K562 (cell line): ENCODE measurements at regions not wholly inside any gene's neighbourhood (a gene's known extent, or its start where the extent isn't known, plus 50 kb on each side); places are given as distances from the start of the nearest gene placed in this dataset.

ENCODE experiments used
- ATAC-seq: fragments of 200-7000 bp; cut with Tn5 transposase; 3 replicates; pipeline ENCODE4 v1.9.1; 2020; ENCODE audit warnings: moderate library complexity
- BruUV-seq: library from RNA; stranded (reverse); fragments of 400-500 nt; replicated peaks from 2 replicates; lab custom pipeline; 2021; lab: Mats Ljungman, UMichigan
- CTCF ChIA-PET: fragments of 300-600 bp; formaldehyde crosslinking; extraction: SDS; loops from one replicate; lab custom pipeline; 2021; ENCODE audit warnings: low intra/inter-chr PET ratio; lab: Yijun Ruan, JAX
- POLR2A ChIA-PET: fragments of 300-600, 350-650 bp; sonication (Branson Sonifier 250); formaldehyde crosslinking; extraction: SDS; loops from one replicate; lab custom pipeline; 2021; ENCODE audit warnings: antibody characterized with exemption, inconsistent platforms; lab: Yijun Ruan, JAX
- DNase-seq, 4 experiments: peaks; one replicate each; pipeline versions ENCODE4 v3.0.0 to v3.0.0-alpha.2; 2011 to 2018; ENCODE audit warnings: low spot score in 3 of 4, mixed read lengths in 3 of 4; ENCODE audit errors: extremely low read depth in 1 of 4
- FAIRE-seq: peaks from 2 replicates; lab custom pipeline; 2011; peaks lifted over from hg19 to GRCh38; lab: Jason Lieb, UNC
- H2AFZ ChIP-seq: 2 replicates; pipeline ENCODE4 v1.6.0; 2011; ENCODE audit warnings: low read depth, low read length, control low read depth, inconsistent platforms
- H3K27ac ChIP-seq: fragments of 200-600 bp; 3 replicates; pipeline ENCODE4 v1.8.0; 2011; ENCODE audit warnings: low read depth, mild to moderate bottlenecking, control low read depth, inconsistent platforms, low read length, moderate library complexity, mixed read lengths; ENCODE audit errors: extremely low read depth
- H3K27me3 ChIP-seq, 2 experiments: fragments of 300-600 bp in 1 of 2; 2 replicates in 1 of 2; 3 replicates in 1 of 2; pipeline versions ENCODE4 v1.6.0 to v1.8.0; 2011; ENCODE audit warnings: inconsistent platforms in 2 of 2, low read length in 2 of 2, mild to moderate bottlenecking in 1 of 2, mixed read lengths in 1 of 2, moderate library complexity in 1 of 2; ENCODE audit not compliant: control insufficient read depth in 2 of 2, insufficient read depth in 2 of 2
- H3K36me3 ChIP-seq: fragments of 300-600 bp; 3 replicates; pipeline ENCODE4 v1.8.0; 2011; ENCODE audit warnings: mild to moderate bottlenecking, low read length, inconsistent platforms; ENCODE audit not compliant: control insufficient read depth, insufficient read depth
- H3K4me1 ChIP-seq, 2 experiments: fragments of 200-600 bp in 1 of 2; replicated peaks in 1 of 2; 2 replicates in 1 of 2; 3 replicates in 1 of 2; pipeline versions ENCODE4 v1.5.1 to v1.8.0; 2011; ENCODE audit warnings: inconsistent platforms in 2 of 2, low read length in 2 of 2, mild to moderate bottlenecking in 1 of 2, mixed read lengths in 1 of 2, moderate library complexity in 1 of 2; ENCODE audit not compliant: control insufficient read depth in 2 of 2, insufficient read depth in 2 of 2
- H3K4me2 ChIP-seq: 2 replicates; pipeline ENCODE4 v1.6.1; 2011; ENCODE audit warnings: low read length, control low read depth, inconsistent platforms, mixed read lengths; ENCODE audit not compliant: insufficient read depth
- H3K4me3 ChIP-seq: fragments of 200-600 bp; sonication (generic), shearing (Covaris generic); 2 replicates; pipeline ENCODE4 v1.5.1; 2016; ENCODE audit warnings: control low read depth, inconsistent platforms
- H3K79me2 ChIP-seq: fragments of 200-600 bp; 3 replicates; pipeline ENCODE4 v1.8.0; 2011; ENCODE audit warnings: low read length, inconsistent platforms; ENCODE audit not compliant: control insufficient read depth, insufficient read depth
- H3K9ac ChIP-seq, 2 experiments: 2 replicates each; pipeline versions ENCODE4 v1.6.0 to v1.6.1; 2011; ENCODE audit warnings: low read depth in 2 of 2, low read length in 2 of 2, control low read depth in 1 of 2, inconsistent platforms in 1 of 2, mild to moderate bottlenecking in 1 of 2, mixed read lengths in 1 of 2; ENCODE audit not compliant: insufficient read depth in 1 of 2
- H3K9me1 ChIP-seq: one replicate; pipeline ENCODE4 v1.6.0; 2011; ENCODE audit warnings: inconsistent platforms, mild to moderate bottlenecking, low read length, moderate library complexity; ENCODE audit not compliant: control insufficient read depth, insufficient read depth
- H3K9me3 ChIP-seq: replicated peaks from 2 replicates; pipeline ENCODE4 v1.5.1; 2011; ENCODE audit warnings: low read depth, low read length, inconsistent platforms; ENCODE audit not compliant: control insufficient read depth, insufficient read depth
- H4K20me1 ChIP-seq: replicated peaks from 2 replicates; pipeline ENCODE4 v1.6.1; 2011; ENCODE audit warnings: low read length, inconsistent platforms, mixed read lengths; ENCODE audit not compliant: control insufficient read depth, insufficient read depth
- BCOR ChIP-seq: fragments of 450-650 bp; IDR thresholded peaks from 2 replicates; pipeline ENCODE4 v1.6.1; 2016
- ELF2 ChIP-seq: fragments of 250-450 bp; sonication (Bioruptor Pico); IDR thresholded peaks from 2 replicates; pipeline ENCODE4 v1.5.0; 2021; ENCODE audit warnings: mild to moderate bottlenecking
- RBM25 ChIP-seq: fragments of 200-400 bp; formaldehyde crosslinking; IDR thresholded peaks from 2 replicates; pipeline ENCODE4 v1.6.1; 2018; ENCODE audit warnings: low read length, low read depth, moderate library complexity; ENCODE audit not compliant: severe bottlenecking
- ZNF197 ChIP-seq: fragments of 200-800 bp; sonication (Bioruptor generic); IDR thresholded peaks from 2 replicates; pipeline ENCODE4 v1.6.1; 2016; ENCODE audit warnings: low read depth, missing genetic modification characterization, missing compliant biosample characterization
- WGBS: fragments of 100-300 bp; shearing (Covaris generic); methylation state at CpG from one replicate; pipeline ENCODE4 v1.1.6; 2016; ENCODE audit warnings: low coverage, mixed read lengths; ENCODE audit not compliant: insufficient coverage; ENCODE audit errors: missing lambda C conversion rate; 5-methylcytosine and 5-hydroxymethylcytosine counted together
- in situ Hi-C: fragments of 300-500 bp; cut with MboI; formaldehyde crosslinking; loops from 4 replicates; pipeline ENCODE4 v1.15.0; 2018; ENCODE audit warnings: inconsistent platforms, mixed read lengths
- intact Hi-C: fragments of 100-400 bp; cut with micrococcal nuclease; formaldehyde crosslinking; loops from 2 replicates; pipeline ENCODE4 v1.14.2; 2022
- TF ChIP-seq, protein P1 (sequence below): sonication (generic); formaldehyde crosslinking; IDR thresholded peaks from 2 replicates; pipeline ENCODE4 v1.8.1; 2023; ENCODE audit warnings: mild to moderate bottlenecking, missing genetic modification reagents
- TF ChIP-seq, protein P2 (sequence below): conservative IDR thresholded peaks from 2 replicates; pipeline ENCODE4 v1.6.1; 2011; ENCODE audit warnings: low read depth, mild to moderate bottlenecking, low read length; ENCODE audit not compliant: control insufficient read depth

DNA sequence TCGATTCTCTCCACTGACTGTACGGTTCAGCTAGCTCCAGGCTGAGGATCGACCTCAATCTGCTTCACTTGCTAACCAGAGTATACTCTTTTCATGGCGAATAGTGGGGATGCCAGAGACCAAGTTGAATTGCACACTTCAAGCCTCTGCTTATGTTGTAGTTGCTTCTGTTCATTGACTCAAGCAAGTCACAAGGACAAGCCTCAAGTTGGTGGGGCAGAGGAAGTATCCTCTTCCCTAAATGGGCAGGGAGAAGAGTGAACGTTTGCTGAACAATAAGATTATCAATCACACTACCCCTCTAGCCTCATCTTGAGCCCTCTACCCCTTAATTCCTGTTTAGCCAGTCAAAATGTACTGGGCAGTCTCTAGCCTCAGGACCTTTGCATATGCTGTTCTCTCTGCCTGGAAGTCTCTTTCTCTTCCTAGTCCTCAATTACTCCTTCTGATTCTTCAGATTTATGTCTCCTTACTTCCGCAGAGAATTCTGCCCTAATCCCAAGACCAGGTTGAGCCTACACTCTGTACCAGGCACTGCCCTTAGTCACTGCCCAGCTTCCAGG lies 390.4 kb upstream of the PROK2 start:
- Histone ChIP-seq H3K36me3 (no peaks in the 10 kb centered on the region; the same call in 2 of the 3 replicates), H3K4me1 (peaks cover 20 to 41% of the 10 kb centered on the region in 2 experiments), H4K20me1 (no peaks in the 10 kb centered on the region), H3K79me2 (no peaks in the 10 kb centered on the region), H3K4me3 (no peak overlapping the region), H3K4me2 (no peak overlapping the region), H3K9me3 (no peaks in the 10 kb centered on the region), H2AFZ (no peak overlapping the region), H3K27me3 (no peaks in the 10 kb centered on the region), H3K27ac (no peak overlapping the region), H3K9ac (no peak overlapping the region), H3K9me1 (no peaks in the 10 kb centered on the region)
- no TSS peak for BruUV-seq
- intact Hi-C loops (no loop called here), in situ Hi-C loops (no loop called here)
- FAIRE-seq = no peak
- ATAC-seq = no peak
- no peak for DNase-seq
- CTCF ChIA-PET = no interaction called here
- 82% methylated on average over 6 of the region's 6 CpGs for WGBS
- POLR2A ChIA-PET = no interaction called here
- TF ChIP-seq, protein P1, sequence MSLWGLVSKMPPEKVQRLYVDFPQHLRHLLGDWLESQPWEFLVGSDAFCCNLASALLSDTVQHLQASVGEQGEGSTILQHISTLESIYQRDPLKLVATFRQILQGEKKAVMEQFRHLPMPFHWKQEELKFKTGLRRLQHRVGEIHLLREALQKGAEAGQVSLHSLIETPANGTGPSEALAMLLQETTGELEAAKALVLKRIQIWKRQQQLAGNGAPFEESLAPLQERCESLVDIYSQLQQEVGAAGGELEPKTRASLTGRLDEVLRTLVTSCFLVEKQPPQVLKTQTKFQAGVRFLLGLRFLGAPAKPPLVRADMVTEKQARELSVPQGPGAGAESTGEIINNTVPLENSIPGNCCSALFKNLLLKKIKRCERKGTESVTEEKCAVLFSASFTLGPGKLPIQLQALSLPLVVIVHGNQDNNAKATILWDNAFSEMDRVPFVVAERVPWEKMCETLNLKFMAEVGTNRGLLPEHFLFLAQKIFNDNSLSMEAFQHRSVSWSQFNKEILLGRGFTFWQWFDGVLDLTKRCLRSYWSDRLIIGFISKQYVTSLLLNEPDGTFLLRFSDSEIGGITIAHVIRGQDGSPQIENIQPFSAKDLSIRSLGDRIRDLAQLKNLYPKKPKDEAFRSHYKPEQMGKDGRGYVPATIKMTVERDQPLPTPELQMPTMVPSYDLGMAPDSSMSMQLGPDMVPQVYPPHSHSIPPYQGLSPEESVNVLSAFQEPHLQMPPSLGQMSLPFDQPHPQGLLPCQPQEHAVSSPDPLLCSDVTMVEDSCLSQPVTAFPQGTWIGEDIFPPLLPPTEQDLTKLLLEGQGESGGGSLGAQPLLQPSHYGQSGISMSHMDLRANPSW (CRISPR knock-in tag) = no peak
- TF ChIP-seq RBM25 (peak; percentile 80), BCOR (0 out of 2 replicates have a peak, but pooled peaks have one; percentile 28), ELF2 (CRISPR knock-in tag) (no peak), ZNF197 (no peak)
- TF ChIP-seq, protein P2, sequence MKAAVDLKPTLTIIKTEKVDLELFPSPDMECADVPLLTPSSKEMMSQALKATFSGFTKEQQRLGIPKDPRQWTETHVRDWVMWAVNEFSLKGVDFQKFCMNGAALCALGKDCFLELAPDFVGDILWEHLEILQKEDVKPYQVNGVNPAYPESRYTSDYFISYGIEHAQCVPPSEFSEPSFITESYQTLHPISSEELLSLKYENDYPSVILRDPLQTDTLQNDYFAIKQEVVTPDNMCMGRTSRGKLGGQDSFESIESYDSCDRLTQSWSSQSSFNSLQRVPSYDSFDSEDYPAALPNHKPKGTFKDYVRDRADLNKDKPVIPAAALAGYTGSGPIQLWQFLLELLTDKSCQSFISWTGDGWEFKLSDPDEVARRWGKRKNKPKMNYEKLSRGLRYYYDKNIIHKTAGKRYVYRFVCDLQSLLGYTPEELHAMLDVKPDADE = no peak
